ENCODE measurements at regions not wholly inside any gene's neighbourhood (a gene's known extent, or its start where the extent isn't known, plus 50 kb on each side); places are given as distances from the start of the nearest gene placed in this dataset.

DNA sequence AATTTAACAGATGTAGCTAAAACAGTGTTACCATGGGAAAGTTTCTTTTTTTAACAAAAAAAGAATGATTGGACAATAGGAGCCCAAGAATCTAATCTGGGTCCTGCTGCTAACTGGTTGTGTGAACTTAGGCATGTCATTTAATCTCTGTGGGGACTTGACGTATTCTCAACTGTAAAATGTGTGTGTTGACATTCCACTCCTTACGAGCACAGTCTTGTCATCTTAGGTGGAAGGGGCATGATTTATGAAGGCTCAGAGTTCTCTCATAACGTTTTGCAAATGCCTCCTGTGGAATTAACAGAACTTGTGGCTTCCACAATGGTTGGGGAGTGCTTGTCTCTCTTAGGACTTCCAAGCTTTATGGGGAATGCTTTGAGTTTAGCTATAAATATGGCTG lies 125.9 kb upstream of the SATB2 start (continued):
- TF ChIP-seq, protein P1, sequence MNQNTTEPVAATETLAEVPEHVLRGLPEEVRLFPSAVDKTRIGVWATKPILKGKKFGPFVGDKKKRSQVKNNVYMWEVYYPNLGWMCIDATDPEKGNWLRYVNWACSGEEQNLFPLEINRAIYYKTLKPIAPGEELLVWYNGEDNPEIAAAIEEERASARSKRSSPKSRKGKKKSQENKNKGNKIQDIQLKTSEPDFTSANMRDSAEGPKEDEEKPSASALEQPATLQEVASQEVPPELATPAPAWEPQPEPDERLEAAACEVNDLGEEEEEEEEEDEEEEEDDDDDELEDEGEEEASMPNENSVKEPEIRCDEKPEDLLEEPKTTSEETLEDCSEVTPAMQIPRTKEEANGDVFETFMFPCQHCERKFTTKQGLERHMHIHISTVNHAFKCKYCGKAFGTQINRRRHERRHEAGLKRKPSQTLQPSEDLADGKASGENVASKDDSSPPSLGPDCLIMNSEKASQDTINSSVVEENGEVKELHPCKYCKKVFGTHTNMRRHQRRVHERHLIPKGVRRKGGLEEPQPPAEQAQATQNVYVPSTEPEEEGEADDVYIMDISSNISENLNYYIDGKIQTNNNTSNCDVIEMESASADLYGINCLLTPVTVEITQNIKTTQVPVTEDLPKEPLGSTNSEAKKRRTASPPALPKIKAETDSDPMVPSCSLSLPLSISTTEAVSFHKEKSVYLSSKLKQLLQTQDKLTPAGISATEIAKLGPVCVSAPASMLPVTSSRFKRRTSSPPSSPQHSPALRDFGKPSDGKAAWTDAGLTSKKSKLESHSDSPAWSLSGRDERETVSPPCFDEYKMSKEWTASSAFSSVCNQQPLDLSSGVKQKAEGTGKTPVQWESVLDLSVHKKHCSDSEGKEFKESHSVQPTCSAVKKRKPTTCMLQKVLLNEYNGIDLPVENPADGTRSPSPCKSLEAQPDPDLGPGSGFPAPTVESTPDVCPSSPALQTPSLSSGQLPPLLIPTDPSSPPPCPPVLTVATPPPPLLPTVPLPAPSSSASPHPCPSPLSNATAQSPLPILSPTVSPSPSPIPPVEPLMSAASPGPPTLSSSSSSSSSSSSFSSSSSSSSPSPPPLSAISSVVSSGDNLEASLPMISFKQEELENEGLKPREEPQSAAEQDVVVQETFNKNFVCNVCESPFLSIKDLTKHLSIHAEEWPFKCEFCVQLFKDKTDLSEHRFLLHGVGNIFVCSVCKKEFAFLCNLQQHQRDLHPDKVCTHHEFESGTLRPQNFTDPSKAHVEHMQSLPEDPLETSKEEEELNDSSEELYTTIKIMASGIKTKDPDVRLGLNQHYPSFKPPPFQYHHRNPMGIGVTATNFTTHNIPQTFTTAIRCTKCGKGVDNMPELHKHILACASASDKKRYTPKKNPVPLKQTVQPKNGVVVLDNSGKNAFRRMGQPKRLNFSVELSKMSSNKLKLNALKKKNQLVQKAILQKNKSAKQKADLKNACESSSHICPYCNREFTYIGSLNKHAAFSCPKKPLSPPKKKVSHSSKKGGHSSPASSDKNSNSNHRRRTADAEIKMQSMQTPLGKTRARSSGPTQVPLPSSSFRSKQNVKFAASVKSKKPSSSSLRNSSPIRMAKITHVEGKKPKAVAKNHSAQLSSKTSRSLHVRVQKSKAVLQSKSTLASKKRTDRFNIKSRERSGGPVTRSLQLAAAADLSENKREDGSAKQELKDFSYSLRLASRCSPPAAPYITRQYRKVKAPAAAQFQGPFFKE (tag by site-specific recombination; IDR thresholded peaks at IDR 0.05; ENCODE audit: borderline replicate concordance): no peak
- TF ChIP-seq IKZF3 (tag by site-specific recombination; IDR thresholded peaks at IDR 0.05) (no peak), ZNF621 (tag by site-specific recombination; IDR thresholded peaks at IDR 0.05) (no peak), ZNF585B (tag by site-specific recombination; IDR thresholded peaks at IDR 0.05) (no peak), FEZF1 (tag by site-specific recombination; IDR thresholded peaks at IDR 0.05) (peak; percentile 69), ZNF23 (tag by site-specific recombination; IDR thresholded peaks at IDR 0.05; ENCODE audit: borderline replicate concordance) (no peak), ZNF558 (tag by site-specific recombination; IDR thresholded peaks at IDR 0.05) (no peak), ZBTB7A (tag by site-specific recombination; IDR thresholded peaks at IDR 0.05; ENCODE audit: low read depth) (no peak), TCF7L2 (IDR thresholded peaks at IDR 0.05; ENCODE audit: borderline replicate concordance, low read depth, low read length) (no peak), EGR2 (tag by site-specific recombination; IDR thresholded peaks at IDR 0.05; ENCODE audit: low read depth) (no peak), ZNF610 (tag by site-specific recombination; IDR thresholded peaks at IDR 0.05; ENCODE audit: borderline replicate concordance) (0 out of 2 replicates have a peak, but pooled peaks have one; percentile 44), ZXDB (tag by site-specific recombination; IDR thresholded peaks at IDR 0.05) (no peak), ZNF423 (tag by site-specific recombination; IDR thresholded peaks at IDR 0.05) (no peak), PRDM1 (tag by site-specific recombination; IDR thresholded peaks at IDR 0.05) (no peak), ZNF837 (tag by site-specific recombination; IDR thresholded peaks at IDR 0.05) (no peak), TRIM28 (IDR thresholded peaks at IDR 0.05; ENCODE audit: borderline replicate concordance, low read length) (0 out of 2 replicates have a peak, but pooled peaks have one; percentile 32), SP3 (tag by site-specific recombination; IDR thresholded peaks at IDR 0.05) (no peak), ZNF560 (tag by site-specific recombination; IDR thresholded peaks at IDR 0.05; ENCODE audit: borderline replicate concordance) (no peak), ZNF514 (tag by site-specific recombination; IDR thresholded peaks at IDR 0.05) (no peak), ZNF548 (tag by site-specific recombination; IDR thresholded peaks at IDR 0.05) (no peak)
- TF ChIP-seq, protein P2, sequence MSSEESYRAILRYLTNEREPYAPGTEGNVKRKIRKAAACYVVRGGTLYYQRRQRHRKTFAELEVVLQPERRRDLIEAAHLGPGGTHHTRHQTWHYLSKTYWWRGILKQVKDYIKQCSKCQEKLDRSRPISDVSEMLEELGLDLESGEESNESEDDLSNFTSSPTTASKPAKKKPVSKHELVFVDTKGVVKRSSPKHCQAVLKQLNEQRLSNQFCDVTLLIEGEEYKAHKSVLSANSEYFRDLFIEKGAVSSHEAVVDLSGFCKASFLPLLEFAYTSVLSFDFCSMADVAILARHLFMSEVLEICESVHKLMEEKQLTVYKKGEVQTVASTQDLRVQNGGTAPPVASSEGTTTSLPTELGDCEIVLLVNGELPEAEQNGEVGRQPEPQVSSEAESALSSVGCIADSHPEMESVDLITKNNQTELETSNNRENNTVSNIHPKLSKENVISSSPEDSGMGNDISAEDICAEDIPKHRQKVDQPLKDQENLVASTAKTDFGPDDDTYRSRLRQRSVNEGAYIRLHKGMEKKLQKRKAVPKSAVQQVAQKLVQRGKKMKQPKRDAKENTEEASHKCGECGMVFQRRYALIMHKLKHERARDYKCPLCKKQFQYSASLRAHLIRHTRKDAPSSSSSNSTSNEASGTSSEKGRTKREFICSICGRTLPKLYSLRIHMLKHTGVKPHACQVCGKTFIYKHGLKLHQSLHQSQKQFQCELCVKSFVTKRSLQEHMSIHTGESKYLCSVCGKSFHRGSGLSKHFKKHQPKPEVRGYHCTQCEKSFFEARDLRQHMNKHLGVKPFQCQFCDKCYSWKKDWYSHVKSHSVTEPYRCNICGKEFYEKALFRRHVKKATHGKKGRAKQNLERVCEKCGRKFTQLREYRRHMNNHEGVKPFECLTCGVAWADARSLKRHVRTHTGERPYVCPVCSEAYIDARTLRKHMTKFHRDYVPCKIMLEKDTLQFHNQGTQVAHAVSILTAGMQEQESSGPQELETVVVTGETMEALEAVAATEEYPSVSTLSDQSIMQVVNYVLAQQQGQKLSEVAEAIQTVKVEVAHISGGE (tag by site-specific recombination; conservative IDR thresholded peaks at IDR 0.05; ENCODE audit: low read depth): no peak
- TF ChIP-seq, protein P3, sequence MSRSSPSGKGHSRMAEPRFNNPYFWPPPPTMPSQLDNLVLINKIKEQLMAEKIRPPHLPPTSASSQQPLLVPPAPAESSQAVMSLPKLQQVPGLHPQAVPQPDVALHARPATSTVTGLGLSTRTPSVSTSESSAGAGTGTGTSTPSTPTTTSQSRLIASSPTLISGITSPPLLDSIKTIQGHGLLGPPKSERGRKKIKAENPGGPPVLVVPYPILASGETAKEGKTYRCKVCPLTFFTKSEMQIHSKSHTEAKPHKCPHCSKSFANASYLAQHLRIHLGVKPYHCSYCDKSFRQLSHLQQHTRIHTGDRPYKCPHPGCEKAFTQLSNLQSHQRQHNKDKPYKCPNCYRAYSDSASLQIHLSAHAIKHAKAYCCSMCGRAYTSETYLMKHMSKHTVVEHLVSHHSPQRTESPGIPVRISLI (tag by site-specific recombination; IDR thresholded peaks at IDR 0.05): no peak
- TF ChIP-seq, protein P4, sequence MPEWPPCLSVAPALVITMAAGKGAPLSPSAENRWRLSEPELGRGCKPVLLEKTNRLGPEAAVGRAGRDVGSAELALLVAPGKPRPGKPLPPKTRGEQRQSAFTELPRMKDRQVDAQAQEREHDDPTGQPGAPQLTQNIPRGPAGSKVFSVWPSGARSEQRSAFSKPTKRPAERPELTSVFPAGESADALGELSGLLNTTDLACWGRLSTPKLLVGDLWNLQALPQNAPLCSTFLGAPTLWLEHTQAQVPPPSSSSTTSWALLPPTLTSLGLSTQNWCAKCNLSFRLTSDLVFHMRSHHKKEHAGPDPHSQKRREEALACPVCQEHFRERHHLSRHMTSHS (tag by site-specific recombination; IDR thresholded peaks at IDR 0.05): no peak
- TF ChIP-seq, protein P5, sequence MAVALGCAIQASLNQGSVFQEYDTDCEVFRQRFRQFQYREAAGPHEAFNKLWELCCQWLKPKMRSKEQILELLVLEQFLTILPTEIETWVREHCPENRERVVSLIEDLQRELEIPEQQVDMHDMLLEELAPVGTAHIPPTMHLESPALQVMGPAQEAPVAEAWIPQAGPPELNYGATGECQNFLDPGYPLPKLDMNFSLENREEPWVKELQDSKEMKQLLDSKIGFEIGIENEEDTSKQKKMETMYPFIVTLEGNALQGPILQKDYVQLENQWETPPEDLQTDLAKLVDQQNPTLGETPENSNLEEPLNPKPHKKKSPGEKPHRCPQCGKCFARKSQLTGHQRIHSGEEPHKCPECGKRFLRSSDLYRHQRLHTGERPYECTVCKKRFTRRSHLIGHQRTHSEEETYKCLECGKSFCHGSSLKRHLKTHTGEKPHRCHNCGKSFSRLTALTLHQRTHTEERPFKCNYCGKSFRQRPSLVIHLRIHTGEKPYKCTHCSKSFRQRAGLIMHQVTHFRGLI (tag by site-specific recombination; IDR thresholded peaks at IDR 0.05): no peak
- TF ChIP-seq, protein P6, sequence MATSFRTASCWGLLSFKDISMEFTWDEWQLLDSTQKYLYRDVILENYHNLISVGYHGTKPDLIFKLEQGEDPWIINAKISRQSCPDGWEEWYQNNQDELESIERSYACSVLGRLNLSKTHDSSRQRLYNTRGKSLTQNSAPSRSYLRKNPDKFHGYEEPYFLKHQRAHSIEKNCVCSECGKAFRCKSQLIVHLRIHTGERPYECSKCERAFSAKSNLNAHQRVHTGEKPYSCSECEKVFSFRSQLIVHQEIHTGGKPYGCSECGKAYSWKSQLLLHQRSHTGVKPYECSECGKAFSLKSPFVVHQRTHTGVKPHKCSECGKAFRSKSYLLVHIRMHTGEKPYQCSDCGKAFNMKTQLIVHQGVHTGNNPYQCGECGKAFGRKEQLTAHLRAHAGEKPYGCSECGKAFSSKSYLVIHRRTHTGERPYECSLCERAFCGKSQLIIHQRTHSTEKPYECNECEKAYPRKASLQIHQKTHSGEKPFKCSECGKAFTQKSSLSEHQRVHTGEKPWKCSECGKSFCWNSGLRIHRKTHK (tag by site-specific recombination; IDR thresholded peaks at IDR 0.05): no peak

Data from HEK293 (cell line).